ENCODE measurements at regions not wholly inside any gene's neighbourhood (a gene's known extent, or its start where the extent isn't known, plus 50 kb on each side); places are given as distances from the start of the nearest gene placed in this dataset.

DNA sequence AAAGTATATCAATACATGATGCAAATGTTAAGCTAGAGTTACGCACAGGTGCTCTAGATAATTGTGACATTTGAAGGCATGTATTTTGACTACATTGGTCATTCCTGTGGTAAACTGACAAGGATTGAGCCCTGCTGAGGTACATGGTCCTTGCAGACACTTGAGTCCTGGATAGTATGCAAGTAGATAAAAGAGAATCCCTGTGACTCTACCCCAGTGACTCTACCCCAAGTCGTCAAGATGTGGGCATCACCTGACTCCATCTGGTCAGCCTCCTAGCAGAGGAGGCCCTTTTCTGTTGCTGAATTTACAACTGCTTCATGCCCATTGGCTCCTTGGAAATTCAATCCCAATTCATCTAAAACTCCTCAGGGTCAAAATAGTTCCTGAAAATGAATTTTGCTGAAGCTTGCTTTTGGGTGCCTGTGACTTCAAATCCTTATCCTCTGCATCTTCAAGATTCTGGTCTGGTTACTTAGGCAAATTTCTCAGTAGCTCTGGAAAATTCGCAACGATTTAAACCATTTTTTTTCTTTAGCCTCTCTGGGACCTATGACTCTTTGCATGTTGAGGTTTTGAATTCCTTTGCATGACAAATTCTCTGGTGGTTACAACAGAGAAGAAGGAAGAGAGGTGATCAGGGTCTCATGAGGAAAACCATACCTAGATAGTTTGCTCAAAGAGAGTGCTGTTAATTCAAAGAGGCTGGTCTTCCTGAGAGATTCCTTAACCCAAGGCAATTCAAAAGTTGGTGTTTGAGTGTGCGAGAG is 422.1 kb downstream of the FGF9 start:
- DNase-seq (ENCODE audit: low read depth in 3 of 3) = no peak

- no peak for DNase-seq (ENCODE audit: low read depth in 3 of 3)
Measured at GRCh38 chr13:22095794-22096193, 424.9 kb downstream of the FGF9 start.

GRCh38 chr13:22099585-22099984 is 428.7 kb downstream of the FGF9 start:
- DNase-seq (ENCODE audit: low read depth in 3 of 3) = no peak

DNA sequence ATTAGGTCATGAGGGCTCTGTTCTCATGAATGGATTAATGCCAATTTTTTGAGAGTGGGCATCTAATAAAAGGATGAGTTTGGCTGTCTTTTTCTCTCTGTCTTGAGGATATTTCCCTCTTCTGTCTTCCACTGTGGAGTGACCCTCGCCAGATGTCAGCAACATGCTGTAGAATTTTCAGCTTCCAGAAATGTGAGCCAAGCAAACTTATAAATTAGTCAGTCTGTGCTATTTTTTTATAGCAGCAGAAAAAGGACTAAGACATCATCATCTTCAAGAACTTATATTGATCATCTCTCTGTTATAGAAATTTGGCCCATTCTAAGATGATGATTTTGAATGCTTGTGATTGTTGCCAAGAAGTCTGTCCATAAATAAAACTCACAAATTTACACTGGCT is 431.4 kb downstream of the FGF9 start:
- no peak for DNase-seq (ENCODE audit: low read depth in 3 of 3)

GRCh38 chr13:22103046-22104027 is 432.5 kb downstream of the FGF9 start:
- DNase-seq (ENCODE audit: low read depth in 3 of 3) = no peak

GRCh38 chr13:22106058-22106457 is 435.2 kb downstream of the FGF9 start:
- DNase-seq (ENCODE audit: low read depth in 3 of 3) = no peak

DNA sequence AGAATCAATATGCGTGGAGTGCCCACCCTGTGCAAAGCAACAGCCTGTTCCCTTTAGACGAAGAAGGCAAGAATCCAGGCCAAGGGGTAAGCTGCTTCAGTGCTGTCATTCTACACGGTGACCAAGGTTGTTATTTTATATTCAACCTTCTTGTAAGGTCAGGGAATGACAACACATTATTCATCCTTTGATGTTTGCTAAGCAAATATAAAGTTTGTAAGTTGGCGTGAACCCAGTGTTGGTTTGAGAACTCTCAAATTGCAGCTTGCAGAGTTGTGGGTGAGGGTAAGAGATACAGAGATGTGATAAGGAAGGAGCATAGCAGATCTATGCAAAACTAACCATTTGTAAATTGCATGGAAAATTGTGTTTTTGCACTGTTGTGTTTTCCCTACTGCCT is 436.7 kb downstream of the FGF9 start:
- DNase-seq (ENCODE audit: low read depth in 3 of 3) = no peak

- DNase-seq (ENCODE audit: low read depth in 3 of 3) = no peak
Measured at GRCh38 chr13:22108283-22108942, 437.5 kb downstream of the FGF9 start.

GRCh38 chr13:22108979-22109378 is 438.1 kb downstream of the FGF9 start:
- no peak for DNase-seq (ENCODE audit: low read depth in 3 of 3)

GRCh38 chr13:22110368-22110767 is 439.5 kb downstream of the FGF9 start:
- no peak for DNase-seq (ENCODE audit: low read depth in 3 of 3)

- DNase-seq (ENCODE audit: low read depth in 3 of 3) = no peak
Measured at GRCh38 chr13:22111152-22111783, 440.4 kb downstream of the FGF9 start.

GRCh38 chr13:22111961-22112360 is 441.1 kb downstream of the FGF9 start:
- no peak for DNase-seq (ENCODE audit: low read depth in 3 of 3)

- no peak for DNase-seq (ENCODE audit: low read depth in 3 of 3)
Measured at GRCh38 chr13:22112956-22113745, 442.3 kb downstream of the FGF9 start.

DNA sequence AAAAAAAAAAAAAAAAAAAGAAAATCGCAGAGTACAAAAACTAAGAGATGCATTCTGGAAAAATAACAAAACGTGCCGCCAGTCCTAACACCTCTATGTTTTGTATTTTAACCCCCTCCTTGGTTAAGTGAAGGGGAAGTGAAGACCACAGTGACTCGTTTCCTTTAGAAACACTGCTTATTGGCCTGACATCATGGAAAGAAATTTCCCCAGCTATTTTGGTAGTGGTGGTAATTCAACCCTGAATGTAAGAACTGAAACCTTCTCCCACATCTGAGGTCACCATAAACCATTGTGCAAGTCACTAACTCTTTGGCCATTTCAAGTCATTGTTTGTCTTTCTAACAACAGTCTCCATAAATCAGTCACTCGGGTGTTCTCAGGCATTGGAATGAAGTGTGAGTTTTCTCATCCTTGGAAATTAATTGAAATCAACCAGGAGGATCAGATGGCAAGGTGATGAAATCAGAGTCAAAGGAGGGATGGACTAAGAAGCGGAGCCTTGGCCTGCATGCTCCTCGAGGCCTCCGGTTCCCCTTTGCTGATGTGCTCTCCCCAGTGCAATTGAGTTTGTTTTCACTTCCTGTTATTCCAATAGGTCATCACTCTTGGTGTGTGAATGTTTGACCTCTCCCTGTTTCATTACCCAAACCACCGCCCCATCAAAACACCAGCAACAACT is 443.9 kb downstream of the FGF9 start:
- DNase-seq (ENCODE audit: low read depth in 3 of 3) = peak in 1 of 3 donors; percentile 11

GRCh38 chr13:22118158-22118557 is 447.3 kb downstream of the FGF9 start:
- DNase-seq (ENCODE audit: low read depth in 3 of 3) = no peak

DNA sequence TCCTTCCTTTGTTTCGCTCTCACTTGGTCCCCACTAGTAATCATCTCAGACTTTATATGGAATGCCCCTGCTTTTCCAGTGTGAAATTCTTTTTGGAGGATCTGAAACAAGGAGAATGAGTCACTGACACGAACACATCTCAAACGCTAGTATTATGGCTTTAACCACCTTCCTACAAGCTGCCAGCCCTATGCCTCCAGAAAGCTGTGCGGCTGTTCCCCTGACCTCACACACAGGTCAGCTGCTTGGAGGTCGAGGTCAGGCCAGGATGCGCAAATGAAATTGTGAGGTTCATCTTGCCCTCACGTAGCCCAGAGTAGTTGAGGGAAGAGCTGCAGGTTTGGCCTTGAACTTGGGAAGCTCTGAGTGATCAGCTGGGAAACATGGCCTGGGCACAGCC is 449.8 kb downstream of the FGF9 start:
- DNase-seq (ENCODE audit: low read depth in 3 of 3) = no peak

- DNase-seq (ENCODE audit: low read depth in 3 of 3) = no peak
Measured at GRCh38 chr13:22121146-22121739, 450.4 kb downstream of the FGF9 start.

GRCh38 chr13:22126433-22127021 is 455.7 kb downstream of the FGF9 start:
- no peak for DNase-seq (ENCODE audit: low read depth in 3 of 3)

Data from stimulated activated CD4-positive, alpha-beta T cell treated with anti-CD3 and anti-CD28 coated beads, TNF-alpha, amount 100 ng/mL, for 48 hours (primary cell).